GM23248 (cell line): ENCODE measurements at regions not wholly inside any gene's neighbourhood (a gene's known extent, or its start where the extent isn't known, plus 50 kb on each side); places are given as distances from the start of the nearest gene placed in this dataset.

Experiments
- DNase-seq: peaks from one replicate; pipeline ENCODE4 v3.0.0-alpha.2; 2015
- H2AFZ ChIP-seq: fragments of 200-600 bp; sonication (generic); 2 replicates; pipeline ENCODE4 v1.6.1; 2016; ENCODE audit warnings: antibody characterized with exemption
- H3F3A ChIP-seq: fragments of 200-600 bp; sonication (generic); 2 replicates; pipeline ENCODE4 v1.6.1; 2016; ENCODE audit warnings: mild to moderate bottlenecking, antibody characterized with exemption, mixed run types; ENCODE audit not compliant: insufficient read depth
- H3K27ac ChIP-seq: fragments of 200-600 bp; sonication (generic); 2 replicates; pipeline ENCODE4 v1.5.1; 2016; ENCODE audit warnings: mild to moderate bottlenecking
- H3K27me3 ChIP-seq: fragments of 200-600 bp; sonication (generic); replicated peaks from 2 replicates; pipeline ENCODE4 v1.6.1; 2016; ENCODE audit warnings: mild to moderate bottlenecking; ENCODE audit not compliant: insufficient read depth
- H3K36me3 ChIP-seq: fragments of 200-600 bp; sonication (generic); 2 replicates; pipeline ENCODE4 v1.6.1; 2016; ENCODE audit warnings: low read depth, mild to moderate bottlenecking
- H3K4me1 ChIP-seq: fragments of 200-600 bp; sonication (generic); 2 replicates; pipeline ENCODE4 v1.6.1; 2016; ENCODE audit warnings: mild to moderate bottlenecking; ENCODE audit not compliant: insufficient read depth
- H3K4me2 ChIP-seq: fragments of 200-600 bp; sonication (generic); one replicate; pipeline ENCODE4 v1.6.1; 2016; ENCODE audit warnings: mild to moderate bottlenecking; ENCODE audit not compliant: unreplicated experiment
- H3K4me3 ChIP-seq: fragments of 200-600 bp; sonication (generic); 2 replicates; pipeline ENCODE4 v1.5.1; 2016; ENCODE audit warnings: mild to moderate bottlenecking
- H3K79me2 ChIP-seq: fragments of 200-600 bp; sonication (generic); 2 replicates; pipeline ENCODE4 v1.6.1; 2016; ENCODE audit warnings: mild to moderate bottlenecking; ENCODE audit not compliant: insufficient read depth
- H3K9ac ChIP-seq: fragments of 200-600 bp; sonication (generic); 2 replicates; pipeline ENCODE4 v1.6.1; 2016; ENCODE audit warnings: mild to moderate bottlenecking
- H3K9me2 ChIP-seq: fragments of 200-600 bp; sonication (generic); 2 replicates; pipeline ENCODE4 v1.6.1; 2016; ENCODE audit warnings: mixed run types, mild to moderate bottlenecking, moderate library complexity; ENCODE audit not compliant: insufficient read depth
- H3K9me3 ChIP-seq: fragments of 200-600 bp; sonication (generic); one replicate; pipeline ENCODE4 v1.6.1; 2017; ENCODE audit warnings: low read depth
- H4K20me1 ChIP-seq: fragments of 200-600 bp; sonication (generic); 2 replicates; pipeline ENCODE4 v1.6.0; 2016; ENCODE audit not compliant: insufficient read depth
- EZH2 ChIP-seq: fragments of 200-600 bp; sonication (generic); IDR thresholded peaks from 2 replicates; pipeline ENCODE4 v1.6.1; 2018; ENCODE audit warnings: antibody characterized with exemption, mild to moderate bottlenecking; ENCODE audit not compliant: insufficient read depth, poor library complexity, severe bottlenecking
- EZH2phosphoT487 ChIP-seq: fragments of 200-600 bp; sonication (generic); IDR thresholded peaks from 2 replicates; pipeline ENCODE4 v1.6.1; 2018; ENCODE audit warnings: antibody characterized with exemption, moderate library complexity, mild to moderate bottlenecking, low read depth; ENCODE audit not compliant: insufficient read depth
- WGBS, 2 experiments: methylation state at CpG; one replicate each; pipeline ENCODE4 v1.1.6; 2015 to 2017; ENCODE audit warnings: low lambda C conversion rate in 2 of 2, low coverage in 1 of 2; ENCODE audit errors: missing lambda C conversion rate in 2 of 2; 5-methylcytosine and 5-hydroxymethylcytosine counted together
- in situ Hi-C: fragments of 300-500 bp; cut with MboI; formaldehyde crosslinking; loops from 2 replicates; pipeline ENCODE4 v1.15.0; 2020

DNA sequence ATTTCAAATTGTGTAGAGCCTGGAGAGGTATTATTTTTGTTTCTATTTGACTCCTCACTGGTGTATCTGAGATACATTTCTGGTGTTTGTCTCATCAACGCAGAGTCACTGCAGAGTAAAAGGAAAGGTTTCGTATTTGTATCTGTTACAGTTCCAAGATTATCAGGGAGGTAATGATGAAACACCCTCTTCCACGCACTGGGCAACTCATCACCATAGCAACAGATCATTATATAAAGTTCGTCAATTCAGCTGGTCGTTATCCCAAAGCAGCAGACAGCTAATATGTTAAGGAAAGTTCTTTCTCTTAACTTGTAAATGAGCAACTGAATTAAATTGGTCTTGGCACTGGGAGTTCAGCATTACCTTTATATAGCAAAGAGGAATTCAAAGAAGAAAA is 513.5 kb downstream of the MTRR start:
- no peak overlapping the region for H3K27ac ChIP-seq
- no peak overlapping the region for H3K9ac ChIP-seq
- no peaks in the 10 kb centered on the region for H3F3A ChIP-seq
- H3K27me3 ChIP-seq = no peaks in the 10 kb centered on the region
- TF ChIP-seq EZH2 (no peak), EZH2phosphoT487 (no peak)
- in situ Hi-C loops = no loop called here
- 38 to 44% methylated on average over 5 of the region's 5 CpGs for WGBS, 2 experiments
- DNase-seq = peak; percentile 5
- H3K36me3 ChIP-seq = no peaks in the 10 kb centered on the region
- no peaks in the 10 kb centered on the region for H4K20me1 ChIP-seq
- H3K4me1 ChIP-seq = no peaks in the 10 kb centered on the region
- H3K79me2 ChIP-seq = no peaks in the 10 kb centered on the region
- no peaks in the 10 kb centered on the region for H3K9me3 ChIP-seq
- H3K4me3 ChIP-seq = no peak overlapping the region
- H3K4me2 ChIP-seq = no peak overlapping the region
- no peaks in the 10 kb centered on the region for H3K9me2 ChIP-seq
- no peak overlapping the region for H2AFZ ChIP-seq

DNA sequence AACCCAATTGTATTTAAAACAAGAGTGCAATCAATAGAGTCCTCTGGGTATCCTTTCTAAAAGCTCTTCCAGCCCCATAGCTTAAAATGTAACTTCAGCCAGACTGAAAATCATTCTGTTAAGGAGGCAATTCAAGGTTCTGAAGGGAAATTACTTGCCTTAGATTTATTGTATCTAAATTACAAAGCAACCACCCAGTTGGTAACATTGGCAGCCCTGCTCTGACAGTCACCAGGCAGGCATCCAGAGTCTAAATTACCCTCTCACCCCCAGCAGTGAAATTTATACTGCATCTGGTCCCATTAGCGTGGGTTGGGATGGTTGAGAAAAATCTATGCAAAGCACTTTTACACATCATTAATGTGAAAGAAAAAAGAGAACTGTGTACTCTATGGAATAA is 514.7 kb downstream of the MTRR start:
- no peaks in the 10 kb centered on the region for H3K36me3 ChIP-seq
- DNase-seq = no peak
- TF ChIP-seq EZH2phosphoT487 (no peak), EZH2 (no peak)
- no peaks in the 10 kb centered on the region for H3K9me3 ChIP-seq
- 14 to 43% methylated on average over 1 of the region's 1 CpG for WGBS, 2 experiments
- H3K4me2 ChIP-seq = no peak overlapping the region
- no peaks in the 10 kb centered on the region for H3F3A ChIP-seq
- in situ Hi-C loops = no loop called here
- H3K79me2 ChIP-seq = no peaks in the 10 kb centered on the region
- no peaks in the 10 kb centered on the region for H3K27me3 ChIP-seq
- H3K4me1 ChIP-seq = no peaks in the 10 kb centered on the region
- H3K27ac ChIP-seq = no peak overlapping the region
- no peak overlapping the region for H3K9ac ChIP-seq
- no peak overlapping the region for H3K4me3 ChIP-seq
- H4K20me1 ChIP-seq = no peaks in the 10 kb centered on the region
- H2AFZ ChIP-seq = no peak overlapping the region
- H3K9me2 ChIP-seq = no peaks in the 10 kb centered on the region

DNA sequence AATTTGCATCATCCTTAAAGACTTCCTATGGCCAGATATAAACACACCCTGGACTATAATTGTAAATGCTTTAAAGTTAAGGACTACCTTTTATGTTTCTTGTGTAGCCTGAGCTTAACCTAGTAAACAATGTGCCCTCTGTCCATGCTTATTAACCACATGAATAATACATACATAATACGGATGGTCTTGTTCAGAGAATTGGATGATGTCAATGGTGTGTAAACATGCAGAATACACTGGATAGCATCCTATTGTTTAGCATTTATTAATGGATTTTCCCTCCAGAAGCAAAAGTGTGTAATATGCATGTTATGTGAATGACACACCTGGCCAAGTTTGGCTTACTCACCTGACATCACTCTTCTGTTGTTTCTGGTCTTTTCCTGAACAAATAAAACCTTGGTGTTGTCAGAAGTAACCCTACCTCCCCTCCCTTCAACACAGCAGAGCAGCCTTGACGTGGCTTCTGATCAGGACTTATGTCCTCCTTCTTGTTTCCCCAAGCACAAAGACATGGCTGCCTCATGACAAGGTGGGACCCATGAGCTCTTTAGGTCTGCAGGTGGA is 517.9 kb downstream of the MTRR start:
- TF ChIP-seq EZH2 (no peak), EZH2phosphoT487 (no peak)
- Histone ChIP-seq H4K20me1 (no peaks in the 10 kb centered on the region), H3K27me3 (no peaks in the 10 kb centered on the region), H3K4me3 (no peak overlapping the region), H3K79me2 (no peaks in the 10 kb centered on the region), H3K4me1 (no peaks in the 10 kb centered on the region), H3K27ac (no peak overlapping the region), H3K9me3 (no peaks in the 10 kb centered on the region), H3K4me2 (no peak overlapping the region), H3K9ac (no peak overlapping the region), H2AFZ (no peak overlapping the region), H3F3A (no peaks in the 10 kb centered on the region), H3K36me3 (no peaks in the 10 kb centered on the region), H3K9me2 (no peaks in the 10 kb centered on the region)
- WGBS, 2 experiments = 50 to 51% methylated on average over 2 of the region's 2 CpGs
- in situ Hi-C loops = no loop called here
- DNase-seq = no peak

DNA sequence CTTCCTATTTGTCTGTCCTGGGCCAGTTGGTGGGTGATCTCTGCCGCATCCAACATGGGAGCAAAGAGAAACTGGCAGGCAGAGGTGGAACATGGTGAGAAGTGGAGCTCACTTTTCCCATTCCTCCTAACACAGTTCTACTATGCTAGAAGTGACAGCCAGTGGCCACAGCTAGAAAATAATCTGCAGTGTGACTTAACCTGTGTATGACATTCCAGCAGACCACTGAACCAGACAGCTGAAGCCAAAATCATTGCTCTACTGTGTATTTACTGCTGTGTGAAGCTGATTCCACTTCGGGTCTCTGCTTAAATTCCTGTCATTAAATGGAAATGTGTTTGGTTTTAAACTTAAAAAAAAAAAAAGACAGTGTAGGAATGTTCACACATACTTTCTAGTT is 523.0 kb downstream of the MTRR start:
- no peaks in the 10 kb centered on the region for H3F3A ChIP-seq
- no peaks in the 10 kb centered on the region for H3K4me1 ChIP-seq
- H3K9me2 ChIP-seq = no peaks in the 10 kb centered on the region
- H3K27ac ChIP-seq = no peak overlapping the region
- H3K79me2 ChIP-seq = no peaks in the 10 kb centered on the region
- H3K9ac ChIP-seq = no peak overlapping the region
- no peaks in the 10 kb centered on the region for H3K27me3 ChIP-seq
- WGBS, 2 experiments = 6 to 10% methylated on average over 2 of the region's 2 CpGs
- H3K4me3 ChIP-seq = no peak overlapping the region
- in situ Hi-C loops = no loop called here
- H2AFZ ChIP-seq = no peak overlapping the region
- no peaks in the 10 kb centered on the region for H3K36me3 ChIP-seq
- no peaks in the 10 kb centered on the region for H3K9me3 ChIP-seq
- no peak for DNase-seq
- H3K4me2 ChIP-seq = no peak overlapping the region
- H4K20me1 ChIP-seq = no peaks in the 10 kb centered on the region
- no peak for TF ChIP-seq EZH2
- no peak for TF ChIP-seq EZH2phosphoT487

DNA sequence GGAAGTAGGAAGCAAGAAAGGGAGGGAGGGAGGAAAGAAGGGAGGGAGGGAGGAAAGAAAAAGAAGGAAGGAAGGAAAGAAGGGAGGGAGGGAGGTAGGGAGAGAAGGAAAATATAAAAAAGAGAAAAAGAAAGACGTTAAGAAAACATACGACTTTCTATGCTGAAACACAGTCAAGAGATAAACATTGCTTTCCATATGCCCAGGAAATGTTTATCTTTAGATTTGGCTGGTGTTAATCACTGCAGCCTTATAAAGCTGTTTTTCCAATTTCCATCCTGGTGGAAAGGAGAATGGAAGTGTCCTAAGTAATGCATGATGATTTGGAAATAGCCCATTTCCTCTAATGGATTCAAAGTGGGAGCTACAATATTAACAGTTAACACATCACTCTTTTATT is 524.3 kb downstream of the MTRR start:
- no peaks in the 10 kb centered on the region for H3K36me3 ChIP-seq
- no peaks in the 10 kb centered on the region for H3K4me1 ChIP-seq
- no peaks in the 10 kb centered on the region for H3K79me2 ChIP-seq
- in situ Hi-C loops = no loop called here
- whole genome bisulfite sequencing, 2 experiments = 68 to 75% methylated on average over 1 to 2 of the region's 2 CpGs
- no peak for DNase-seq
- H3K27ac ChIP-seq = no peak overlapping the region
- no peak overlapping the region for H2AFZ ChIP-seq
- no peaks in the 10 kb centered on the region for H3F3A ChIP-seq
- no peaks in the 10 kb centered on the region for H3K27me3 ChIP-seq
- H3K4me3 ChIP-seq = no peak overlapping the region
- H3K9ac ChIP-seq = no peak overlapping the region
- H3K4me2 ChIP-seq = no peak overlapping the region
- no peaks in the 10 kb centered on the region for H3K9me2 ChIP-seq
- H4K20me1 ChIP-seq = no peaks in the 10 kb centered on the region
- TF ChIP-seq EZH2 = no peak
- TF ChIP-seq EZH2phosphoT487 = no peak
- no peaks in the 10 kb centered on the region for H3K9me3 ChIP-seq
